ENCODE measurements at regions not wholly inside any gene's neighbourhood (a gene's known extent, or its start where the extent isn't known, plus 50 kb on each side); places are given as distances from the start of the nearest gene placed in this dataset.

GRCh38 chr2:7309582-7309981 lies 392.4 kb downstream of the RNF144A start:
- no peak overlapping the region for H3K4me2 ChIP-seq (ENCODE audit: low read depth, low read length)

GRCh38 chr2:7324706-7325105 lies 407.5 kb downstream of the RNF144A start:
- TF ChIP-seq CTCF (IDR thresholded peaks at IDR 0.05; ENCODE audit: low read length) (no peak), EZH2phosphoT487 (IDR thresholded peaks at IDR 0.05; ENCODE audit: low read length) (no peak), EZH2 (optimal IDR thresholded peaks at IDR 0.05; ENCODE audit: low read depth, low read length) (no peak)
- H3K4me3 ChIP-seq (ENCODE audit: low read length) = no peak overlapping the region
- no peak overlapping the region for H3K4me2 ChIP-seq (ENCODE audit: low read depth, low read length)
- no peak overlapping the region for H3K27ac ChIP-seq (ENCODE audit: low read length)
- H3K4me1 ChIP-seq (ENCODE audit: low read length) = no peaks in the 10 kb centered on the region
- H3F3A ChIP-seq (ENCODE audit: insufficient read depth, low read length) = no peaks in the 10 kb centered on the region
- no peaks in the 10 kb centered on the region for H3K9me2 ChIP-seq (replicated peaks; ENCODE audit: insufficient read depth, low read length)
- H3K79me2 ChIP-seq (ENCODE audit: low read length) = no peaks in the 10 kb centered on the region
- H3K36me3 ChIP-seq (replicated peaks; ENCODE audit: insufficient read depth, low read length) = no peaks in the 10 kb centered on the region
- no peak overlapping the region for H3K9ac ChIP-seq (ENCODE audit: low read length)
- no peaks in the 10 kb centered on the region for H4K20me1 ChIP-seq (ENCODE audit: insufficient read depth, low read length)
- no peak overlapping the region for H2AFZ ChIP-seq (ENCODE audit: low read length)
- H3K27me3 ChIP-seq (replicated peaks; ENCODE audit: insufficient read depth, low read length) = no peaks in the 10 kb centered on the region
- H3K9me3 ChIP-seq (replicated peaks; ENCODE audit: insufficient read depth, low read length) = no peaks in the 10 kb centered on the region
- no peak for DNase-seq

More at GRCh38 chr2:7309582-7309981, 392.4 kb downstream of the RNF144A start:
- Histone ChIP-seq H3F3A (ENCODE audit: insufficient read depth, low read length) (no peaks in the 10 kb centered on the region), H3K4me1 (ENCODE audit: low read length) (no peaks in the 10 kb centered on the region), H3K9me2 (replicated peaks; ENCODE audit: insufficient read depth, low read length) (no peaks in the 10 kb centered on the region), H3K4me3 (ENCODE audit: low read length) (no peak overlapping the region), H3K9me3 (replicated peaks; ENCODE audit: insufficient read depth, low read length) (no peaks in the 10 kb centered on the region), H4K20me1 (ENCODE audit: insufficient read depth, low read length) (no peaks in the 10 kb centered on the region), H3K27ac (ENCODE audit: low read length) (no peak overlapping the region), H3K36me3 (replicated peaks; ENCODE audit: insufficient read depth, low read length) (no peaks in the 10 kb centered on the region), H3K27me3 (replicated peaks; ENCODE audit: insufficient read depth, low read length) (no peaks in the 10 kb centered on the region), H2AFZ (ENCODE audit: low read length) (no peak overlapping the region), H3K79me2 (ENCODE audit: low read length) (no peaks in the 10 kb centered on the region), H3K9ac (ENCODE audit: low read length) (no peak overlapping the region)
- DNase-seq = no peak
- TF ChIP-seq CTCF (IDR thresholded peaks at IDR 0.05; ENCODE audit: low read length) = no peak
- TF ChIP-seq EZH2 (optimal IDR thresholded peaks at IDR 0.05; ENCODE audit: low read depth, low read length) = no peak
- TF ChIP-seq EZH2phosphoT487 (IDR thresholded peaks at IDR 0.05; ENCODE audit: low read length) = no peak

- H2AFZ ChIP-seq (ENCODE audit: low read length) = no peak overlapping the region
- no peaks in the 10 kb centered on the region for H3K4me1 ChIP-seq (ENCODE audit: low read length)
- no peaks in the 10 kb centered on the region for H4K20me1 ChIP-seq (ENCODE audit: insufficient read depth, low read length)
- DNase-seq = no peak
- H3K27me3 ChIP-seq (replicated peaks; ENCODE audit: insufficient read depth, low read length) = no peaks in the 10 kb centered on the region
- H3K36me3 ChIP-seq (replicated peaks; ENCODE audit: insufficient read depth, low read length) = no peaks in the 10 kb centered on the region
- H3F3A ChIP-seq (ENCODE audit: insufficient read depth, low read length) = no peaks in the 10 kb centered on the region
- no peaks in the 10 kb centered on the region for H3K79me2 ChIP-seq (ENCODE audit: low read length)
- no peak overlapping the region for H3K4me3 ChIP-seq (ENCODE audit: low read length)
- no peaks in the 10 kb centered on the region for H3K9me3 ChIP-seq (replicated peaks; ENCODE audit: insufficient read depth, low read length)
- no peaks in the 10 kb centered on the region for H3K9me2 ChIP-seq (replicated peaks; ENCODE audit: insufficient read depth, low read length)
- H3K4me2 ChIP-seq (ENCODE audit: low read depth, low read length) = no peak overlapping the region
- H3K27ac ChIP-seq (ENCODE audit: low read length) = no peak overlapping the region
- H3K9ac ChIP-seq (ENCODE audit: low read length) = no peak overlapping the region
- TF ChIP-seq EZH2 (optimal IDR thresholded peaks at IDR 0.05; ENCODE audit: low read depth, low read length) (no peak), CTCF (IDR thresholded peaks at IDR 0.05; ENCODE audit: low read length) (no peak), EZH2phosphoT487 (IDR thresholded peaks at IDR 0.05; ENCODE audit: low read length) (no peak)
Observed at GRCh38 chr2:7325186-7325585, 408.0 kb downstream of the RNF144A start.
